GM21528 (cell line): ENCODE measurements at regions not wholly inside any gene's neighbourhood (a gene's known extent, or its start where the extent isn't known, plus 50 kb on each side); places are given as distances from the start of the nearest gene placed in this dataset.
A peak's percentile ranks its signal among the peaks of the same experiment; 100 is the strongest.

Experiments
- ATAC-seq: cut with Tn5 transposase; IDR thresholded peaks from one replicate; pipeline ENCODE4 v1.9.1; 2021; ENCODE audit warnings: mild to moderate bottlenecking, moderate library complexity; ENCODE audit not compliant: unreplicated experiment, low FRiP score

- no peak for ATAC-seq
Observed at GRCh38 chr6:119540417-119540816, 190.9 kb upstream of the MAN1A1 start.

- no peak for ATAC-seq
Observed at GRCh38 chr6:119539066-119539746, 189.6 kb upstream of the MAN1A1 start.

- ATAC-seq = no peak
Observed at GRCh38 chr6:119536666-119537065, 187.1 kb upstream of the MAN1A1 start.

- ATAC-seq = peak; percentile 72
Observed at GRCh38 chr6:119535332-119535731, 185.8 kb upstream of the MAN1A1 start.

- ATAC-seq = no peak
Observed at GRCh38 chr6:119533603-119534279, 184.2 kb upstream of the MAN1A1 start.

- ATAC-seq = no peak
Observed at GRCh38 chr6:119527231-119527578, 177.6 kb upstream of the MAN1A1 start.

- no peak for ATAC-seq
Observed at GRCh38 chr6:119526561-119527230, 177.1 kb upstream of the MAN1A1 start.

GRCh38 chr6:119524410-119524809 is 174.8 kb upstream of the MAN1A1 start:
- no peak for ATAC-seq

GRCh38 chr6:119523556-119523955 is 174.0 kb upstream of the MAN1A1 start:
- no peak for ATAC-seq

GRCh38 chr6:119521251-119521650 is 171.7 kb upstream of the MAN1A1 start:
- no peak for ATAC-seq

- ATAC-seq = no peak
Observed at GRCh38 chr6:119517428-119517827, 167.9 kb upstream of the MAN1A1 start.

GRCh38 chr6:119514345-119514744 is 164.8 kb upstream of the MAN1A1 start:
- no peak for ATAC-seq

GRCh38 chr6:119511024-119511423 is 161.5 kb upstream of the MAN1A1 start:
- no peak for ATAC-seq

- ATAC-seq = no peak
Observed at GRCh38 chr6:119510246-119510645, 160.7 kb upstream of the MAN1A1 start.

GRCh38 chr6:119506631-119507174 is 157.1 kb upstream of the MAN1A1 start:
- no peak for ATAC-seq

GRCh38 chr6:119501798-119502483 is 152.4 kb upstream of the MAN1A1 start:
- peak; percentile 92 for ATAC-seq

- no peak for ATAC-seq
Observed at GRCh38 chr6:119499797-119500196, 150.2 kb upstream of the MAN1A1 start.

- no peak for ATAC-seq
Observed at GRCh38 chr6:119497988-119498727, 148.6 kb upstream of the MAN1A1 start.

- ATAC-seq = no peak
Observed at GRCh38 chr6:119495230-119495683, 145.7 kb upstream of the MAN1A1 start.

- ATAC-seq = no peak
Observed at GRCh38 chr6:119493980-119494379, 144.4 kb upstream of the MAN1A1 start.
